Fibroblast of villous mesenchyme (primary cell): ENCODE measurements at regions not wholly inside any gene's neighbourhood (a gene's known extent, or its start where the extent isn't known, plus 50 kb on each side); places are given as distances from the start of the nearest gene placed in this dataset.
"Not testable (repeated sequence)": the region's sequence is repeated elsewhere in the genome, so short reads cannot be mapped to it uniquely, and the experiment has no call there.

Experiments used
- DNase-seq: peaks from one replicate; pipeline ENCODE4 v3.0.0-alpha.2; 2010; ENCODE audit warnings: low read depth
- H3K4me3 ChIP-seq: 2 replicates; pipeline ENCODE4 v1.5.1; 2011; ENCODE audit warnings: low read depth, mild to moderate bottlenecking, low read length
- CTCF ChIP-seq: IDR thresholded peaks from 2 replicates; pipeline ENCODE4 v1.5.1; 2012; ENCODE audit warnings: low read depth, mild to moderate bottlenecking, low read length; ENCODE audit not compliant: insufficient read depth

GRCh38 chr9:30519756-30520155, 1864.7 kb upstream of the ACO1 start:
- no peak overlapping the region for H3K4me3 ChIP-seq
- DNase-seq, result no peak
- no peak for TF ChIP-seq CTCF

- TF ChIP-seq CTCF, result no peak
- no peak for DNase-seq
Measured at GRCh38 chr9:30522061-30522460, 1862.4 kb upstream of the ACO1 start.

GRCh38 chr9:30522486-30522885, 1862.0 kb upstream of the ACO1 start:
- no peak for TF ChIP-seq CTCF
- no peak overlapping the region for H3K4me3 ChIP-seq
- DNase-seq, result no peak

More at GRCh38 chr9:30522061-30522460, 1862.4 kb upstream of the ACO1 start:
- H3K4me3 ChIP-seq, result no peak overlapping the region

GRCh38 chr9:30524311-30524710, 1860.1 kb upstream of the ACO1 start:
- no peak overlapping the region for H3K4me3 ChIP-seq
- no peak for TF ChIP-seq CTCF
- no peak for DNase-seq

GRCh38 chr9:30534455-30534854, 1850.0 kb upstream of the ACO1 start:
- DNase-seq, result no peak
- no peak for TF ChIP-seq CTCF
- no peak overlapping the region for H3K4me3 ChIP-seq

GRCh38 chr9:30534896-30535295, 1849.5 kb upstream of the ACO1 start:
- TF ChIP-seq CTCF, result no peak
- no peak overlapping the region for H3K4me3 ChIP-seq
- DNase-seq, result no peak

- no peak for TF ChIP-seq CTCF
- H3K4me3 ChIP-seq, result no peak overlapping the region
- no peak for DNase-seq
Measured at GRCh38 chr9:30536494-30536893, 1847.9 kb upstream of the ACO1 start.

GRCh38 chr9:30539696-30540095, 1844.7 kb upstream of the ACO1 start:
- not testable (repeated sequence) for DNase-seq, H3K4me3 ChIP-seq
